Retinal pigment epithelial cell (primary cell): ENCODE measurements at regions not wholly inside any gene's neighbourhood (a gene's known extent, or its start where the extent isn't known, plus 50 kb on each side); places are given as distances from the start of the nearest gene placed in this dataset.

ENCODE experiments used
- DNase-seq: peaks from one replicate; pipeline ENCODE4 v3.0.0-alpha.2; 2010; ENCODE audit warnings: low read depth
- H3K4me3 ChIP-seq: 2 replicates; pipeline ENCODE4 v1.5.1; 2011; ENCODE audit warnings: mild to moderate bottlenecking, low read length, control low read depth, moderate library complexity
- CTCF ChIP-seq: conservative IDR thresholded peaks from 2 replicates; pipeline ENCODE4 v1.5.1; 2011; ENCODE audit warnings: low read depth, low read length, control low read depth, inconsistent platforms

DNA sequence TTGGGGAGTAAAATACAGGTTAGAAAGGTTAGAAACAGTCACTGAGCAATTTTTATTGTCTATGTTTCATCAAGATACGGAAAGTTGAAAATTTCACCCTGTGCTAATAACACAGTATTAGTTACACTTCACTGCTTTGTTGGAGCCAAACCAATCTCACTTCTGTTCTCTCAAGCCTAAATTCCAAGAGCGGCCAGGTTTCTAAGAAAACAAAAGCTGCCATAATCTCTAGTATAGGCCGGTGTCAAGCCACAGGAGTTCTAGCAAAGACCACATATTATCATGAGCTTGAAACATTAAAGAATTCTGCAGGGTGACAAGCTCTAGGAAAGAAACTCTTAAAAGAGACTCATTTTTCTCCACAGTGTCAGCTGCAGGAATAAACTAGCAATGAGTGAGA lies 128.7 kb downstream of the TXNL1 start:
- TF ChIP-seq CTCF, result no peak
- no peak overlapping the region for H3K4me3 ChIP-seq
- DNase-seq, result peak; percentile 41

DNA sequence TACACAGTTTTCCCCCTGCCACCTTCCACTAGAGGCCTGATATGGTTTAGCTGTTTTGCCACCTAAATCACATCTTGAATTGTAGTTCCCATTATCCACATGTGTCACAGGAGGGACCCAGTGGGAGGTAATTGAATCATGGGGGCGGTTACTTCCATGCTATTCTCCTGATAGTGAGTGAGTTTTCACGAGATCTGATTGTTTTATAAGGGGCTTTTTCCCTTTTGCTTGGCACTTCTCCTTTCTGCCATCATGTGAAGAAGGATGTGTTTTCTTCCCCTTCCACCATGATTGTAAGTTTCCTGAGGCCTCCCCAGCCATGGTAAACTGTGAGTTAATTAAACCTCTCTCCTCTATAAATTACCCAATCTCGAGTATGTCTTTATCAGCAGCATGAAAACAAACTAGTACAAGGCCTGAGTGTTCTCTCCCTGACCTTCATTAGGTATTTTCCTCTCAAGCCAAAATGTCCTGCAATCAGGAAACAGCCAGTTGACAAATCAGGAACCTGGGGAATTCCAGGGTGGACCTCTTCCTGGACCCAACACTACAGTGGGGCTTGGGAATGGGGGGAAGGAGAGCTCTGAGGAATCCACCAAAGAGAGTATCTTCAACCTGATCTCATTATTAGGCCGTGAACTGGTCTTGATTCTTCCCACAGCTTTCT lies 129.9 kb downstream of the TXNL1 start:
- DNase-seq, result no peak
- TF ChIP-seq CTCF, result no peak

DNA sequence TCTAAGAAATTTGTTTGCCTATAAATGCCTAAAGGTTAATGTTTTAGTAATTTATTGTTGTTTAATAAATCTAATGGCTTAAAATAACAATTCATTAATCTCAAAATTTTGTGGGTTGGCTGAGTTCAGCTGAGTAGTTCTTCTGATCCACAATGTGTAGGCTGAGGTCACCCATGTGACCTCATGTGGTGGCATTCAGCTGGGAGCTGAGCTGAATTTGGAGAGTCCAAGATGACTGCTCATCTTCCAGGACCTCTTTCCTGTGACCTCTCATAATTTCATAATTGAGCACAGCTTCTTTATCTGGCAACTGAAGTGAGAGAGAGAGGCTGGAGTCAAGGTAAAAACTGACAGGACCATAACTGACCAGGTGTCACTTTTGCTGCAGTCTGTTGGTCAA lies 132.4 kb downstream of the TXNL1 start:
- DNase-seq, result no peak
- TF ChIP-seq CTCF, result no peak
- no peak overlapping the region for H3K4me3 ChIP-seq

More for the DNA sequence above, 129.9 kb downstream of the TXNL1 start:
- no peak overlapping the region for H3K4me3 ChIP-seq

DNA sequence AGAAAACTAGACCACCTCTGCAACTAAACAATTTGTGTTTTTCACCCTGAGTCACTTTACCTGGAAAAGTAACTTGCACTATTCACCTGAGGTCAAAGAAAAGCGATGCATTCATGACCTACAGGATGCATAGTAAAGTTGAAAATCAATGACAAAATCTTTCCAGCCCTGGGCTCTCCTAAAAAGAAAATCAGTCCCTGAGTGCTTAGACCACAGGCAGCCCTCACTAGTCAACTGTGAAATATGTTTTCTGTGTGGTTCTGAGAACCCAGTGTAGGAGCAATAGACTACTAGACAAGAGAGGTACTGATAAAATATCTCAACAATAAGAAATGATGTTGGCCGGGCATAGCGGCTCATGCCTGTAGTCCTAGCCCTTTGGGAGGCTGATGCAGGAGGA lies 133.1 kb downstream of the TXNL1 start:
- no peak for DNase-seq
- no peak overlapping the region for H3K4me3 ChIP-seq
- TF ChIP-seq CTCF, result no peak

DNA sequence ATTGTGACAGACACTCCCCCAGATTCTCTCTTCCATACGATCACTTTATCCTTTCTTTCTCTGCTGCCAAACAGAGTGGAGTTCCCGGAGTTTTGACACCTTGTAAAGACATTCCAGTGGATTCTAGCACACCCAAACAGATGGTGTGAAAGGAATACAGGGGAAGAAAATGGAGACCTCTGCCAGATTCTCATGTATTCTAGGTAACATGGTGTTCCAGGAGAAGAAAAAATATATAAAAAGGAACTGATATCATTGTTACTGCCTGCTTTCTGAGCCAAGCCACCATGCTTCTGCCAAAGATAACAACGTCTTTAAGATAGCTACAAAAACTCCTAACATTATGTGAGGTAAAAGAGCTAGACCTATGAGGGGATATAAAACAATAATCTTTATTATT lies 136.5 kb downstream of the TXNL1 start:
- DNase-seq, result no peak
- no peak overlapping the region for H3K4me3 ChIP-seq
- TF ChIP-seq CTCF, result no peak

GRCh38 chr18:56495884-56496283 lies 142.5 kb downstream of the TXNL1 start:
- no peak for TF ChIP-seq CTCF
- no peak overlapping the region for H3K4me3 ChIP-seq
- DNase-seq, result no peak

GRCh38 chr18:56493531-56493930 lies 144.9 kb downstream of the TXNL1 start:
- no peak overlapping the region for H3K4me3 ChIP-seq
- TF ChIP-seq CTCF, result no peak
- no peak for DNase-seq
